ENCODE measurements at regions not wholly inside any gene's neighbourhood (a gene's known extent, or its start where the extent isn't known, plus 50 kb on each side); places are given as distances from the start of the nearest gene placed in this dataset.
"Not testable (repeated sequence)": the region's sequence is repeated elsewhere in the genome, so short reads cannot be mapped to it uniquely, and the experiment has no call there.

GRCh38 chr19:34871911-34872310 is 54.8 kb upstream of the ZNF30 start:
- H3K9me3 ChIP-seq; intact Hi-C loops (cut with DNase I); H3K36me3 ChIP-seq; H3K27ac ChIP-seq; H3K4me1 ChIP-seq; H3K27me3 ChIP-seq; H3K4me3 ChIP-seq; DNase-seq: not testable (repeated sequence)
- WGBS, 2 donors: 82 to 87% methylated on average over 3 of the region's 3 CpGs

- Histone ChIP-seq H3K4me1 (no peaks in the 10 kb centered on the region), H3K4me3 (no peak overlapping the region), H3K27me3 (no peaks in the 10 kb centered on the region), H3K27ac (no peak overlapping the region), H3K36me3 (no peaks in the 10 kb centered on the region), H3K9me3 (peaks cover 0 to 2% (median 0%) of the 10 kb centered on the region in 4 donors)
- DNase-seq: no peak
- intact Hi-C loops (cut with DNase I): no loop called here
- no peak for TF ChIP-seq CTCF (IDR thresholded peaks at IDR 0.05)
- no peak for TF ChIP-seq POLR2AphosphoS5 (IDR thresholded peaks at IDR 0.05)
- no peak for TF ChIP-seq EP300 (IDR thresholded peaks at IDR 0.05)
- WGBS, 2 donors: 92 to 97% methylated on average over 4 of the region's 4 CpGs
Measured at GRCh38 chr19:34867631-34868030, 59.1 kb upstream of the ZNF30 start.

DNA sequence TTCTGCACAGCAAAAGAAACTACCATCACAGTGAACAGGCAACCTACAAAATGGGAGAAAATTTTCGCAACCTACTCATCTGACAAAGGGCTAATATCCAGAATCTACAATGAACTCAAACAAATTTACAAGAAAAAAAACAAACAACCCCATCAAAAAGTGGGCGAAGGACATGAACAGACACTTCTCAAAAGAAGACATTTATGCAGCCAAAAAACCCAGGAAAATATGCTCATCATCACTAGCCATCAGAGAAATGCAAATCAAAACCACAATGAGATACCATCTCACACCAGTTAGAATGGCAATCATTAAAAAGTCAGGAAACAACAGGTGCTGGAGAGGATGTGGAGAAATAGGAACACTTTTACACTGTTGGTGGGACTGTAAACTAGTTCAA is 61.5 kb upstream of the ZNF30 start:
- H3K4me1 ChIP-seq; H3K9me3 ChIP-seq; H3K27me3 ChIP-seq; DNase-seq; H3K36me3 ChIP-seq; H3K27ac ChIP-seq; intact Hi-C loops (cut with DNase I); H3K4me3 ChIP-seq: not testable (repeated sequence)
- WGBS, 2 donors: 71 to 93% methylated on average over 2 of the region's 2 CpGs

- H3K36me3 ChIP-seq; intact Hi-C loops (cut with DNase I); DNase-seq; H3K27ac ChIP-seq; H3K4me1 ChIP-seq; H3K9me3 ChIP-seq: not testable (repeated sequence)
- H3K27me3 ChIP-seq: peaks cover 0 to 15% (median 0%) of the 10 kb centered on the region in 3 donors
- H3K4me3 ChIP-seq: peak overlapping the region in 3 of 4 donors; percentile 18 to 28 (median 25)
- 7 to 8% methylated on average over 30 to 31 of the region's 34 CpGs for WGBS, 2 donors
Measured at GRCh38 chr19:34859823-34860736, 66.6 kb upstream of the ZNF30 start.

- intact Hi-C loops (cut with DNase I); H3K4me1 ChIP-seq: not testable (repeated sequence)
- 92 to 93% methylated on average over 2 of the region's 2 CpGs for WGBS, 2 donors
Measured at GRCh38 chr19:34859325-34859724, 67.4 kb upstream of the ZNF30 start.

DNA sequence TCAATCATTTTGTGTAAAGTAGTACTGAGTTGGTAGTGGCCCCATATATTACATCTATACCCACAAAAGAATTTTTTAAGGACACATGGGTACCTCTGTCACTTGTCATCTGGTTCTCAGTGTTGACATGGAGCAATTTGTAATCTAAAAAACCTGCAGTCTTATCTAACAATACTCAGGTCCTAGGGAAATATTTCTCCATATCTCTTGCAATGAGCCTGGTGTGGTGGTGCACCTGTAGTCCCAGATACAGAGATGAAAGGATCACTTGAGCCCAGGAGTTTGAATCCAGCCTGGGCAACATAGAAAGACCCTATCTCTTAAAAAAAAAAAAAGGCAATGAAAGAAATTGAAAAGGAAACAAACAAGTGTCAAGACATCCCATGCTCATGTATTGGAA is 70.7 kb upstream of the ZNF30 start:
- Histone ChIP-seq H3K27me3 (peaks cover 0 to 17% (median 0%) of the 10 kb centered on the region in 3 donors), H3K9me3 (no peaks in the 10 kb centered on the region), H3K4me3 (no peak overlapping the region), H3K36me3 (no peaks in the 10 kb centered on the region), H3K27ac (no peak overlapping the region), H3K4me1 (no peaks in the 10 kb centered on the region)
- intact Hi-C loops (cut with DNase I): no loop called here
- DNase-seq: no peak
- no peak for TF ChIP-seq EP300 (IDR thresholded peaks at IDR 0.05)
- no peak for TF ChIP-seq POLR2AphosphoS5 (IDR thresholded peaks at IDR 0.05)
- no peak for TF ChIP-seq POLR2A (IDR thresholded peaks at IDR 0.05)
- no peak for TF ChIP-seq CTCF (IDR thresholded peaks at IDR 0.05)

More at GRCh38 chr19:34859325-34859724, 67.4 kb upstream of the ZNF30 start:
- H3K4me3 ChIP-seq, H3K36me3 ChIP-seq, H3K27ac ChIP-seq, DNase-seq, H3K9me3 ChIP-seq: not testable (repeated sequence)
- H3K27me3 ChIP-seq: peaks cover 0 to 15% (median 0%) of the 10 kb centered on the region in 3 donors

DNA sequence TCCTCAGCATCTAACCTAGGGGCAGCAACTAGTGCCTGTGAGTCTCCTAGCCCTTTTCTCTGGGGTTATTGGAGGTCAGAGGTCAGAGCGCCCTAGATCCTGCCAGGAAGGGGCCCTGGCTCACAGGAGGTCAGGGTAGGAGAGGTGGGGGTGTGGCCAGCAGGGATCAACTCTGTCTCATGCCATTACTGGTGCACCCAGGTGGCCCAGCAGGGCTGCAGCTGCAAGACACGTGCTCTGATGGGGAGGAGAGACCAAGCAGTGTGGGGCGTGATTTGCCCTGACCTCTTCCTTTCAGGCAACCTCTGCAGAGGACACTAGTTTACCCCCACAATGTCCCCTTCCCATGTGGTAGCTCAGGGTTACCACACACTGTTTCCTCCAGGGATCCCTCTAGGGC is 73.3 kb upstream of the ZNF30 start:
- no peak for TF ChIP-seq POLR2A (IDR thresholded peaks at IDR 0.05)
- TF ChIP-seq CTCF (IDR thresholded peaks at IDR 0.05): no peak
- TF ChIP-seq POLR2AphosphoS5 (IDR thresholded peaks at IDR 0.05): no peak
- TF ChIP-seq EP300 (IDR thresholded peaks at IDR 0.05): no peak
- WGBS, 2 donors: 75 to 82% methylated on average over 3 of the region's 3 CpGs
- Histone ChIP-seq H3K4me3 (no peak overlapping the region), H3K27ac (no peak overlapping the region), H3K36me3 (no peaks in the 10 kb centered on the region), H3K27me3 (peaks cover 0 to 16% (median 0%) of the 10 kb centered on the region in 3 donors), H3K4me1 (no peaks in the 10 kb centered on the region), H3K9me3 (no peaks in the 10 kb centered on the region)
- intact Hi-C loops (cut with DNase I): no loop called here
- no peak for DNase-seq
